GM19455 (cell line): ENCODE measurements at regions not wholly inside any gene's neighbourhood (a gene's known extent, or its start where the extent isn't known, plus 50 kb on each side); places are given as distances from the start of the nearest gene placed in this dataset.

Source experiments
- ATAC-seq: cut with Tn5 transposase; IDR thresholded peaks from one replicate; pipeline ENCODE4 v1.9.1; 2021; ENCODE audit not compliant: unreplicated experiment

DNA sequence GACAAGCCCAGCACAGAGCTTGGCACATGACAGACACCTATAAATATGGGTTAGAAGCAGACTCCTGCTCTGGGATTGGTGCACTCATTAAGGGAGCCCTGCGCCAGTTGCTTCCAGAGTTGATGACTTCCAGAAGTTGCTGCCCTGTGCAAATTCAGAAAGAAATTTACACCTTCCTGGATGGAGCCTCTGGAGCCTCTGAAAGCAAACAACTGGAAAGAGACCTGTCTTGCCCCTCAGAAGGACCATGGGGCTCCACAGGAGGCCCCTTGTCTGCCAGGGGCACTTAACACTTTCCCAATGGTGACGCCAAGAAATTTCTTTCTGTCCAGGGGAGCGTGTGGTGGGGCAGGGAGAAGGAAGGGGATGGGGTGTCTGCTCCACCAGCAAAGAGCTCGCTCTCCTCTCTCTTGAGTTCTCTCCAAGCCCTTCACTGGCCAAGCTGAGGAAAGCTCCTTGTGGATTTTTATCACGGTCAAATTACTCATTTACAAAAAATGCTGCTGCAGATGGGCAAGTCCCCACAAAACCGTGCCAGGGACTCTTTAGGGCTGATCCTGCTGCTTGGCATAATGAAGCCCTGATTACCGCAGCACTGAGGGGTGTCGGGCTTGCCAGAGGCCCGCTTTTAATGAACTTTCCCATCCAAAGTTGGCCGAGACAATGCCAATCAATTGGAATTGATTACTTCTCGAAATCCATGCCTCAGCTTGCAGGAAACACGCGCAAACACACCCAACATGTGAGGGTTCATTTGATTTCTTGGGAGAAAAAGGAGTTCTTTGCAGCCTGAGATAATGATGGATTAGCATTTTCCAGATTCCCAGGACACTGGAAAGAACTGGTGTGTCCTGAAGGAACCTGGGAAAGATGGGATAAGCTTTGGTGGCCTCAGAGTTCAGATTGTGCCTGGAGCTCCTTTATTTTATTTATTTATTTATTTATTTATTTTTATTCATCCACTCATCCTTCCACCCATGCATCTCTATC is 583.6 kb upstream of the CDH5 start:
- no peak for ATAC-seq

DNA sequence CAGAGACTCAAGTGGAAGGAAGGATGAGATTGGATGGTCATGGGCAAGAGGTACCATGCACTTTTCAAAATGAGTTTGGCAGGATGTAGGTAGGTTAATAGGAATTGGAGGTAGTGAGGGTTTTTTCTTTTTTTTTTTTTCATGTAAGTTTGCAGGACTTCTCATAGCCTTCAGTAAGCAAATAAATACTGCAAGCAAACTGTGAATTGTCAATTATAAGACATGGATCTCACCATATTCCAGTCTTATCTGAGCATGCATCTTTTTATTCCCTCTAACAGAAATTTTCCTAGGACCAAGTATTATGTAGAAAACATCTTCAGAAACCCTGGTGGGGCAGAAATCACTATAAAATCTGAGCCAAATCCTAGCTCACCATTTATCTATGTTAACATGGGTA is 584.6 kb upstream of the CDH5 start:
- ATAC-seq, result no peak

DNA sequence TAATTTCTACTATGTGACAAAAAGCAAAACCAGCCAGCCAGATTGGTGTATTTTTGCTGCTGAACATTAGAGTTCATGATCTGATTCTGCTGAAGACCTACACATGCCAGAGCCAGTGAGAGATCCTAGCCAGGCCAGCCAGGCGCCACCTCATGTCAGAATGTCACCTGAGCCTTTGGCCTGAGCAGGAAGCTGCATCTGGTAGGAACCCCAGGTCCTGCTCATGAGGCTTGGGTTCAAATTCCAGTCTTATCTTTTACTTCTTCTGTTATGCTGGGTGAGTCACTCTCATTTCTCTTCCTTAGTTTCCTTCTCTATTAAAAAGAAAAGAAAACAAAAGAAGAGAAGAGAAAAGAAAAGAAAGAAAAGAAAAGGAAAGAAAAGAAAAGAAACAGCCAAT is 585.1 kb upstream of the CDH5 start:
- ATAC-seq, result no peak

DNA sequence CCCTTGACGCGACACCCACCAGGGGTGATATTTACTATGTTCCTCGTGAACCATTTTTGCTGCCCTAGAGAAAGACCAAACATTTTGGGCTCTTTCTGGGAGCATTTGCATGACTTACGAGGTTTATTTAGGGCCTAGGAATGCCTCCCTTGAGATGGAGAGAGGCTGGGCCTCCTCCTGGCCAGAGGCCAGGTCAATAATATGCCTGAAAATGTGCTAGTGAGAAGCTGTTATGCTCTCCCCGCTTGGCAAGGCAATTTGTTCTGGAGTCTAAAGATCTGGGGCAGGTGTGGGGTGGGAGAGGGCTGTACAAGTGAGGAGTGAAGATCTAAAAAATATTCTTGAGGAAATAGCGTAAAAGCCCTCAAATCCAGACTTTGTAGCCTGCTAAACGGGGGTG is 587.3 kb upstream of the CDH5 start:
- no peak for ATAC-seq

DNA sequence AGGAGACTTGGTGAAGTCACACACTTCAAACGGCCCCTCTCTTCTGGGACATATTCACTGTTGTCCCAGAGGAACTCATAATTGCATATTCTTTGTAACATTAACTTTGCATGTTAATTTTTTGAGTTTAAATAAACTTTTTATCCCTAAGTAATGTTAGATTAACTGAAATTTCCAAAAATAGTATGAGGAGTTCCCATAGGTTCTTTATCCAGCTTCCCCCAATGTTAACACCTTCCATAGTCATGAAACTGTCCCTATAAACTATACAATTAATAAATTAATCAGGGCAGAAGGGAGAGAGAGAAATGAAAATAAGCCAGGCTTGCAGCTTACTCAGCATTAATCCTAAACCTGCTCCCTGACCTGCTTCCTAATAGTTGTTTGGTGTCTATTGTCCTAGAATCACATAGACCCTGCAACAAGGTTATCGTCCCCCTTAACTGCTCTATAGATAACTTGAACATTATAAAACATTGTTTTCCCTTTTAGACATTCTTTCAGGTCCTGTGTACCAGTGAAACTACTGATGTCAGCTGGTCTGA is 589.8 kb upstream of the CDH5 start:
- ATAC-seq, result no peak

DNA sequence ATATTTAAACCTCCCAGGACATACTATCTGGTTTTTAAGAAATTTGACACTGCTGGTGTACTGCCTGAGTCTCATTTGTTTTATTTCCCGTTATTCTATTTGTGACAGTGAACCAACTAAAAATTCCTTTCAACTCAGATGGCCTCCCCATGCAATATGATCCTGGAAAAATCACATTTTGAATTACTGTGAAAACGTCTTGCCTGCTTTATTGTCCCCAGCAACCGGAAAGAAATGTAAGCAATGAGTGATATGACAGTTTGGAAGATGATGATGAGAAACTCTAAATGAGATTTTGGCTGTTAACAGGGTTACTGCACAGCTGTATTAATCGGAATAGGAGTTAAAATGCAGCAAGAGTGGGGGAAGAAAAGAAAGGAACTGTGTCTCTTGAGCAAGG is 590.7 kb upstream of the CDH5 start:
- ATAC-seq, result no peak

DNA sequence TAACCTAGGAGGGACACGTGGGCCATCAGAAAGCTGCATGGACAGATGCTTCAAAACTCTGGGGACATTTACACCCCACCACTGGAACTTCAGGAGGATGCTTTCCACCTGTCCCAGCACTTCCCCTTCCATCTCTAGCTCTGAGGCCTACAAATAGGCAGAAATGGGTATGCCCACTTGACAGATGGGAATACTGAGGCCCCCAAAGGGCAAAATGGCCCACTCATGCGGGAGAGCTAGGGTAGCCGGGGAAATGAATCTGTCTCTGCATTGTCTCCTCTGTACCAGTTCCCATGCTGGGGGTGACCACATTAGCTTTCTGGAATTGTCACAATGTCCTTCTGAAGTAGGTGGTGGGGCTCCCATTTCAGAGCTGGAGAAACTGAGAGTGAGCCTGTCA is 592.1 kb upstream of the CDH5 start:
- no peak for ATAC-seq

DNA sequence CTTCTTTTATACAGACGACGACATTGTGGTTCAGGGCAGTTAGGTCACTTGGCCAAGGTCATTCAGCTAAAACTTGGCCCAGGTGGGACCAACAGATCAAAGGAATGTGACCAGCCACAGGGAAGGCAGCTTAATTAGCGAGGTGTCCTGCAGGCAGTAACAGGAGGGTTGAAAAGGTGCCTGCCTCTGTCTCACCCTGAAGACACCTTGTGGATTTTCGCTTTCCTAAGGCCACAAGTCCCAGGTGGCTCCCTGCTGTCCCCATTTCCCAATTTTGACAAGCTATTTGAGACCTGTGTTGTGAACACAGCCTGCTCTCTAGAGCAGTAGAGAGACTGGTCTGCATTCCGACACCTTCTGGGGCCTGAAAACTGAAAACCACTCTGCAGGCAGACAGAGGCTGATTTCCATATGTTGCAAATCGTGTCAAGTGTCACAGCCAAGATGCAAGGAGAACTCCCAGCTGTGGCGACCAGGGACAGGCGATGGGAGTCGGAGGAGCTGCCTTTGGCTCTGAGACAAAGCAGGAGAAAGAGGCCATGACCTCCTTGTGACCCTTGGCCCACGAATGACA is 593.1 kb upstream of the CDH5 start:
- ATAC-seq, result no peak

DNA sequence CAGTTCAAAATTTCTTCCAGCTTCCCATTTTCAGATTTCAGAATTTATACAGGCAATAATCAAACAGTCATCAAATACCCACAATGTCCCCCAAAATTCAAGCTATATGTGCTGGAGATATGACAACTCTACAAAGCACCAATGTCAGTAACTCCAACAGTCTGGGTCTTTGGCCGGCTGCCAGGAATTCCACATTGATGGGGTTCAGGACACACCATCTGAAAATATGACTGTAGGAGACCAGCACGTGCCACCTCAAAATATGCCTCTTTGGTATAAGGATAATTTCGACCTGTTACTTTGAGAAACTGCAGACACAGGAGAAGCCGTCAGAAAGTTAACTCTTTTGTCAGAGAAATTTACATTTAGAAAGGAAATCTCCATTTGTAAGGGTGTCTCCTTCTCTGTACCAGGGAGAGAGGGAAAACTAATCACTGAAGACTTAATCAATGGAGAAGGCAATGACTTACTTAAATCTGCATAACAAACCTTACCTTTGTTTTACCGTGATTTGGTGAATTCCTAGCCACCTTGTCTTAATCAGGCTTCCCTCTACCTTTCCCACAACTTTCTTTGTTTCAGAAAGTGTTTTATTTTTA is 594.3 kb upstream of the CDH5 start:
- no peak for ATAC-seq

DNA sequence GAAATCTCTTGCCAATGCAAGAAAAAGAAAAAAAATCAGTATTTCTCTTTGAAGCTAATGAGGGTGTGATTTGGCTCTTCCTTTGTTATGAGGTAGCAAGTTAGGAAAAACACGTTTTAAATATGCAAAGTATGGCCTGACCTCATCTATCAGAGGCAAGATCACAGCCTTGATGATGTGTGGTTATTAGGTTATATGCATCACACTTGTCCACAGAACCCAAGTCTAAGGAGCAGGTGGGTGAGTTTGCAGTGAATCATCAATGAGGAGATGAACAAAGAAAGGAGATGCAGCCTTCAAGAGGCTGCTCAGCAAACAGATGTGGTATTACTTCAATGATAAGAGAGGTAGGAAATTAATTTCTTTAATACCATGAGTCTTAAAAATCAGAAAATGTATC is 594.8 kb upstream of the CDH5 start:
- no peak for ATAC-seq

DNA sequence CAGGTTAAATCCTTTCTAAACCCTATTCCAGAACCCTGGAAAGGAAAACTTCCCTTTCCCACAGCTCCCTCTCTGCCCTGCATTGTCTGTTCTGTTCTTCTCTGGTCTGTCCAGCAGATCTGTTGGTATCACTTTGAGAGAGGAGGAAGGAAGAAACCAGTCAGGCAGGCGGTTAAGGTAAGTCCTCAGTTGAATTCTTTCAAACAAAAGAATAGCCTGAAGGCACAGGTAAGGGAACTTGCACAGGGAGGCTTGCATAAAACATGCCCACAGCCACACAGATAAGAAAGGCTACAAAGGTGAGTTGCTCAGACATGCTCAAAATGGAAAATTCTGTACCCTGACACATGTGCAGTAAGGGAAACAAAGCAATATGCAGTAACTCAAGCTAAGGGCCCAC is 595.7 kb upstream of the CDH5 start:
- no peak for ATAC-seq

DNA sequence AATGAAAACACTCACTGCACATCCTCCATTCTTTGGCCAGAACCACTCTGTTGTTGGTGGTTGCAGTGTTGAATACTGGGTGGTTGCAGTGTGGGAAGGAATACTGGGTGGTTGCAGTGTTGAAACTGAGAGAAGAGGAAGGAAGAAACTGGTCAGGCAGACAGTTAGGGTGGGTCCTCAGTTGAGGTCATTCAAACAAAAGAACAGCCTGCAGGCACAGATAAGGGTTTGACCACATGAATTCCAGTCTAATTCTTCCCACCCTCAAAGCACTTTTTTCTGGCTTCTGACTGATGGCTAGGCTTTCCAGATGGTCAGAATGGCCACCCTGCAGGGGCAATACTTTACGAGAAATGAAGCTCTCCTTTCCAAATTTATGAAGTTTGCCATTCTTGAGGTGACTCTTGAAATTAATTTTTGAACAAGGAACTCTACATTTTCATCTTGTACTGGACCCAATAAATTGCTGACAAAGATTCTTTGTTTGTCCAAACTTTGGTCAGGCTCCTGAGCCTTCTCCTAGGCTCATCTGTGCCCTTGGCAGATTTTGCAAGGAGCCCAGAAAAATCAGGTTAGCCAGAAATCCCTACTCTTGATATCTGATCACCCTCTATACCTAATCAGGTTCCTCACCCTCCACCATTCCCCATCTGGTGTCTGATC is 596.6 kb upstream of the CDH5 start:
- no peak for ATAC-seq

DNA sequence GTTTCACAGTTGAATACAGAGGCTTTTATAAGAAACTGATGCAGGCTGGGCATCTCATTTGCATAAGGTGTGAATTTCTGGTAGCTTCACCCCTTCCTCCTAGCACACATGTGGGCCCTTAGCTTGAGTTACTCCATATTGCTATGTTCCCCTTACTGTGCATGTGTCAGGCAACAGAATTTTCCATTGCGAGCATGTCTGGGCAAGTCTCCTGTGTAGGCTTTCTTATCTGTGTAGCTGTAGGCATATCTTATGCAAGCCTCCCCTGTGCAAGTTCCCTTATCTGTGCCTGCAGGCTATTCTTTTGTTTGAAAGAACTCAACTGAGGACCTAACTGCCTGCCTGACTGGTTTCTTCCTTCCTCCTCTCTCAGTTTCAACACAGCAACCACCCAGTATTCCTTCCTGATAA is 597.4 kb upstream of the CDH5 start:
- no peak for ATAC-seq

DNA sequence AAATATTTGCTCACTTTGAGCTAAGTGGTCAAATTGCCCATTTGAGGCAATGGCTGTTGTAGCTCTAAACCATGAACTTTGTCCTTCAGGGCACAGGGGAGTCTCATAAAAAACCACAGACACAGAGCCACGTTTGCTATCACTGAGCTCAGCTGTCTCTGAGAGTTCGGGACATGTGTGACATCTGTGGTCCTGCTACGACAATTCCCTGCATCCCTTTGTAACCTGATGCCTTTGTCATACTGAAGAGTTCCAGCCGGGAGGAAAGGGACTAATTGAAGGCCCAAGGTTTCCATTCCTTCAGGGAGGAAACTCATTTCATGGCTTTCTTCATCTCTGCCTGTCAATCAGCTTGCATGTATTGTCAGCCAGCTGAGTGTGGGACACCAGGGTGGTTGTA is 599.4 kb upstream of the CDH5 start:
- no peak for ATAC-seq

DNA sequence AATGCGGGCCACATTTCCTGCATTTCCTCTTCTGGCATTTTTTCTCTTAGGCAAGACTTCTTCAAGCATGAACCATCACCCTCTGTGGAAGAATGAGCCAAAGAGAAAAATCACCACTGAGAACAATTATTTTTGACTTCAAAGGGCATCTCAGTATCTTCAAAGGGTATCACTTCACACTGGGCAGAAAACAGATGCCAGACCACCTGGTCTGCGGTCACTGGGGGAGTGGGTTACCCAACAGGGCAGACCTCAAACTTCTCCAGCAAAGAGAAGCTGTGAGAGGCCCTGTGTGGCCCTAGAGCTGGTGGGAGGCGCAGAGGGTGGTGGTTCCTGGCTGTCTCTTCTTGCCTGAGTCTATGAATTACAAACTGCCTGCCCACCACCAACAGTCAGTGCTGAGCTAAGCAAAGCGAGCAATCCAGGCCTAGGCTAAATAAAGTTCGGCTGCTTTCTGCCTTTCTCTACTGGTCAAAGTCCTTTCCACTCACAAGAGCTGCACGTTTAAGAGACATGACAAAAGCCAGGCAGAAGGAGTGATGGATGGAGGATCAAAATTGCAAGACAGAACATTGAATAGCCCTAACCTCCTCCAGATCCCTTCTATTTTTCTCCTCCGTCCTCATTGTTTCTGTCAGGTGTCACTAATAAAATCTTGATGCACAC is 602.7 kb upstream of the CDH5 start:
- ATAC-seq, result no peak

DNA sequence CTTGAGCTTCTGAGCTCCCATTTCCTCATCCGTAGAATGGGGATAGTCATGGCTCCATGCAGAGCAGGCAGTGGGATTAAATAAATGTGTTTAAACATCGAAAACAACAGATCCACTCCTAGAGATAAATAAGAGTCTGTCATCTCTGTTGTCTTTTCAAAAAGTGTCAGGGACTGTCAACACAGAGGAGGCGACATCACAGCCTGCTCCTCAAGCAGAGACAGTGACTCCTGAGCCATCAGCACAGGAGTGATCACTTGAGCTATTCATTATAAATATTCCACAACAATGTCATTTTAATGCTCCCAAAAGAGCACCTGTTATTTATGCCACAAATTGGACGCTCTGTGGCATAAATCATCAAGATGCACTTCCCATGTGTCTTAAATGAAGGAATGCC is 605.6 kb upstream of the CDH5 start:
- no peak for ATAC-seq

DNA sequence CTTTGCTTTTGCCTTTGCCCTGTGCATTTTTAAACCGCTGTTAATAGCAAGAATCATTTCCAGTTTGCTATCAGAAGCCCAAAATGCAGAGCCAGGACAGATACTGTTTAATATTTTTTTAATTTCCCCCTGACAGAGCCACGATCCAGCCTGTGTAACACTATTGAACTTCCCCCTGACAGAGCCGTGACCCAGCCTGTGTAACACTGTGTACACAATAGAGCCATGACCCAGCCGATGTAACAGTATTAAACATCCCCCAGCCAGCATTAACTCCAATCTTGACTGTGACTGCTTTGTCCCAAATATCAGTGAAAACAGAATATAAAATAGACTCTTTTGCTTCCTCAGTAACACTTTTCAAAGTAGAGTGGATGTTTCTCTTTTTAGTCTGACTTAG is 607.9 kb upstream of the CDH5 start:
- ATAC-seq, result no peak

DNA sequence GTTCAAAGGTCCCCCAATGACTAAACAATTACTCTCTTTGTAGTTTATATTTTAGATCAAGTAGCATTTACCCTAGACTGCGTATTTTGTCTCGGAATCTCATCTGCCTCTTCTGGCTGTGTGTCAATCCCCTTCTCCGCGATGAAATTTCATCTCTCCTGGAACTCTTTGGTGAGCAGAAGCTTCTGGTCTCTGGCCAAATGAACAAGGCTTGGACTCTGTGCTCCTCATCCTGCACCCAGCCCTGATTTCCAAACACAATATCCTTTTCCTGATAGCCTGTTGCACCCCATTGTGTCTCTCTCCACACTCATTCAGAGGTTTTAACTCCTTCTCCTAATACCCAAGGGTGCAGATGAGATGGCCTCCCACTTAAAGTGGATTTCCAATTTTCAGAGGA is 609.4 kb upstream of the CDH5 start:
- ATAC-seq, result no peak

DNA sequence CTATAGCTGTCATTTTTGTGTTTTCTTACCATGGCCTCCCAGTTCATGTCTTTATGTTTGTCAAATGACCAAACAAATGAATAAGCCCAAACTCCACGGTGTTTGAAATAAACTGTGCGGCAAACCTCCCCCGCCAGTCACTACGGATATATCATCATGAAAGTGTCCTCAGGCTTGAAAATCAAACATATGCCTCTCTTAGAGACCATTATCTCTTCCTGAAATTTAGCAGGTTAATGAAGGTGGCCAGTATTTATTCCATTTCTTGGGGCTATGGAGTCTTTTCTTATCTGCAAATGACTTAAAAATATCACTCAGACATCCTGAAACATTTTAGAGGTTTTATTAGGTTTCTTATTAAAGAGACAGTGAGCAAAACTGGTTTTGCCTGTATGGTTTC is 610.3 kb upstream of the CDH5 start:
- ATAC-seq, result no peak

DNA sequence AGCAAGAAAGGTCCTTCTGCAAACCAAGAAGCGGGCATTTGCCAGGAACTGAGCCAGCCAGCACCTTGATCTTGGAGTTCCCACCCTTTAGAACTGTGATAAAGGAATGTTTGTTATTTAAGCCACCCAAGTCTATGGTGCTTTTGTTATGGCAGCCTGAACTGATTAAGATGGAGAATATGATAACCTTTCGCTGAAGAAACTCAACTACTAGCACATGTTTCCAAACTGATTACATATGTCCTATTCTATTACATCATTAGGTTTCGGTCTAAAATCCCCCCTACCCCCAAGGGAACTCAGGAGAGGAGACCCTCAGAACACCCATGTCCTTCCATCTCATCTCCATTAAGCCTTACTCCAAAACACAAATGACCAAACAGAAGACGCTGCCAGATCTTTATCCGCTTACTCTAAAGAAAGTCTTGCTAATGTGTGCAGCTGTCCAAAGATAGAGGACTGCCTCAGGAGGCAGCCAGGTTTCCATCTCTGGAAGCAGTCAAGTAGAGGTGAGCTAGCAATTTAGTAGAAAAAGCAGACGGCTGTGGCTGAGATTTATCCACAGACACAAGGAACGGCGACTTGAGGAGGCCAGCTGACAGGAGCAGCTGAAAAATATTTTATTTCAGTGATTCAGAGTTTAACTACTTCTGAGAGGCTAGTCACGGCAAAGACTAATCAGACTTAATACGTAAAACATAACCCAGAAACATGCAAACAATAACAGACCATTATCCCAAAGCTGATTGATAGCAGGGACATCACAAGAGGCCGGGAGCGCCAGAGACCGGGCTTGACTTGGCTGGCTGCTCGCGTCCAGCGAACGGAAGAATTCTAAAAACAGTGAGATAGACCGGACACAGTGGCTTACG is 611.4 kb upstream of the CDH5 start:
- ATAC-seq, result no peak
